ENCODE measurements at regions not wholly inside any gene's neighbourhood (a gene's known extent, or its start where the extent isn't known, plus 50 kb on each side); places are given as distances from the start of the nearest gene placed in this dataset.

GRCh38 chr4:81375745-81376144 is 96.0 kb downstream of the RASGEF1B start:
- H3K27ac Mint-ChIP-seq: no peak overlapping the region
- H3K4me3 Mint-ChIP-seq: no peak overlapping the region
- POLR2A ChIA-PET: no interaction called here
- ATAC-seq (ENCODE audit: low read depth) (no peak), DNase-seq (no peak)
- no peaks in the 10 kb centered on the region for H3K36me3 Mint-ChIP-seq
- H3K9me3 Mint-ChIP-seq: no peaks in the 10 kb centered on the region
- H3K27me3 Mint-ChIP-seq: peaks cover 21% of the 10 kb centered on the region
- no peaks in the 10 kb centered on the region for H3K4me1 Mint-ChIP-seq

- H3K4me1 Mint-ChIP-seq: no peaks in the 10 kb centered on the region
- peaks cover 2% of the 10 kb centered on the region for H3K9me3 Mint-ChIP-seq
- H3K27me3 Mint-ChIP-seq: peaks cover 21% of the 10 kb centered on the region
- H3K36me3 Mint-ChIP-seq: no peaks in the 10 kb centered on the region
- POLR2A ChIA-PET: no interaction called here
- H3K4me3 Mint-ChIP-seq: no peak overlapping the region
- H3K27ac Mint-ChIP-seq: no peak overlapping the region
- ATAC-seq (ENCODE audit: low read depth) (no peak), DNase-seq (no peak)
These were observed 101.8 kb downstream of the RASGEF1B start for GRCh38 chr4:81369886-81370285.

GRCh38 chr4:81366779-81367178 is 104.9 kb downstream of the RASGEF1B start:
- Mint-ChIP-seq H3K4me3 (no peak overlapping the region), H3K9me3 (peaks cover 2% of the 10 kb centered on the region), H3K4me1 (no peaks in the 10 kb centered on the region), H3K27me3 (peaks cover 20% of the 10 kb centered on the region), H3K27ac (no peak overlapping the region), H3K36me3 (no peaks in the 10 kb centered on the region)
- POLR2A ChIA-PET: no interaction called here
- ATAC-seq (ENCODE audit: low read depth): no peak
- DNase-seq: no peak

GRCh38 chr4:81360737-81361136 is 111.0 kb downstream of the RASGEF1B start:
- Mint-ChIP-seq H3K36me3 (no peaks in the 10 kb centered on the region), H3K9me3 (peaks cover 1% of the 10 kb centered on the region), H3K4me3 (no peak overlapping the region), H3K4me1 (no peaks in the 10 kb centered on the region), H3K27ac (no peak overlapping the region), H3K27me3 (peaks cover 16% of the 10 kb centered on the region)
- POLR2A ChIA-PET: no interaction called here
- no peak for ATAC-seq (ENCODE audit: low read depth)
- DNase-seq: no peak

- H3K4me1 Mint-ChIP-seq: no peaks in the 10 kb centered on the region
- no peak overlapping the region for H3K4me3 Mint-ChIP-seq
- H3K9me3 Mint-ChIP-seq: peaks cover 1% of the 10 kb centered on the region
- no peak for ATAC-seq (ENCODE audit: low read depth)
- no peak overlapping the region for H3K27ac Mint-ChIP-seq
- no peak for DNase-seq
- POLR2A ChIA-PET: no interaction called here
- peaks cover 15% of the 10 kb centered on the region for H3K27me3 Mint-ChIP-seq
- H3K36me3 Mint-ChIP-seq: no peaks in the 10 kb centered on the region
These were observed 112.5 kb downstream of the RASGEF1B start for GRCh38 chr4:81359207-81359606.

- Mint-ChIP-seq H3K36me3 (no peaks in the 10 kb centered on the region), H3K27ac (no peak overlapping the region), H3K4me1 (no peaks in the 10 kb centered on the region), H3K27me3 (peaks cover 17% of the 10 kb centered on the region), H3K9me3 (peaks cover 1% of the 10 kb centered on the region), H3K4me3 (no peak overlapping the region)
- POLR2A ChIA-PET: no interaction called here
- no peak for ATAC-seq (ENCODE audit: low read depth)
- DNase-seq: no peak
These were observed 113.6 kb downstream of the RASGEF1B start for GRCh38 chr4:81358154-81358553.

GRCh38 chr4:81356621-81357020 is 115.1 kb downstream of the RASGEF1B start:
- Mint-ChIP-seq H3K36me3 (no peaks in the 10 kb centered on the region), H3K9me3 (peaks cover 1% of the 10 kb centered on the region), H3K27me3 (peaks cover 17% of the 10 kb centered on the region), H3K27ac (no peak overlapping the region), H3K4me3 (no peak overlapping the region), H3K4me1 (no peaks in the 10 kb centered on the region)
- no peak for DNase-seq
- ATAC-seq (ENCODE audit: low read depth): no peak
- POLR2A ChIA-PET: no interaction called here

GRCh38 chr4:81355136-81355535 is 116.6 kb downstream of the RASGEF1B start:
- Mint-ChIP-seq H3K4me3 (no peak overlapping the region), H3K4me1 (no peaks in the 10 kb centered on the region), H3K36me3 (no peaks in the 10 kb centered on the region), H3K9me3 (peaks cover 1% of the 10 kb centered on the region), H3K27me3 (peaks cover 16% of the 10 kb centered on the region), H3K27ac (no peak overlapping the region)
- POLR2A ChIA-PET: no interaction called here
- no peak for DNase-seq
- no peak for ATAC-seq (ENCODE audit: low read depth)

GRCh38 chr4:81353861-81354260 is 117.8 kb downstream of the RASGEF1B start:
- no peaks in the 10 kb centered on the region for H3K4me1 Mint-ChIP-seq
- H3K27ac Mint-ChIP-seq: no peak overlapping the region
- H3K9me3 Mint-ChIP-seq: peaks cover 1% of the 10 kb centered on the region
- ATAC-seq (ENCODE audit: low read depth) (no peak), DNase-seq (no peak)
- POLR2A ChIA-PET: no interaction called here
- peaks cover 14% of the 10 kb centered on the region for H3K27me3 Mint-ChIP-seq
- H3K36me3 Mint-ChIP-seq: no peaks in the 10 kb centered on the region
- no peak overlapping the region for H3K4me3 Mint-ChIP-seq

GRCh38 chr4:81352446-81352835 is 119.3 kb downstream of the RASGEF1B start:
- Mint-ChIP-seq H3K9me3 (peaks cover 1% of the 10 kb centered on the region), H3K27ac (no peak overlapping the region), H3K27me3 (peaks cover 14% of the 10 kb centered on the region), H3K36me3 (no peaks in the 10 kb centered on the region), H3K4me1 (no peaks in the 10 kb centered on the region), H3K4me3 (no peak overlapping the region)
- POLR2A ChIA-PET: no interaction called here
- DNase-seq (no peak), ATAC-seq (ENCODE audit: low read depth) (no peak)

GRCh38 chr4:81351654-81352445 is 119.9 kb downstream of the RASGEF1B start:
- H3K4me1 Mint-ChIP-seq: no peaks in the 10 kb centered on the region
- no peak overlapping the region for H3K4me3 Mint-ChIP-seq
- POLR2A ChIA-PET: no interaction called here
- ATAC-seq (ENCODE audit: low read depth): peak; percentile 65
- no peak overlapping the region for H3K27ac Mint-ChIP-seq
- H3K27me3 Mint-ChIP-seq: peaks cover 14% of the 10 kb centered on the region
- H3K36me3 Mint-ChIP-seq: no peaks in the 10 kb centered on the region
- H3K9me3 Mint-ChIP-seq: no peaks in the 10 kb centered on the region
- peak; percentile 58 for DNase-seq

- DNase-seq: no peak
- Mint-ChIP-seq H3K36me3 (no peaks in the 10 kb centered on the region), H3K9me3 (no peaks in the 10 kb centered on the region), H3K27me3 (peaks cover 12% of the 10 kb centered on the region), H3K4me3 (no peak overlapping the region), H3K27ac (no peak overlapping the region), H3K4me1 (no peaks in the 10 kb centered on the region)
- ATAC-seq (ENCODE audit: low read depth): no peak
- POLR2A ChIA-PET: no interaction called here
These were observed 121.7 kb downstream of the RASGEF1B start for GRCh38 chr4:81350040-81350439.

- peaks cover 12% of the 10 kb centered on the region for H3K27me3 Mint-ChIP-seq
- POLR2A ChIA-PET: no interaction called here
- no peaks in the 10 kb centered on the region for H3K36me3 Mint-ChIP-seq
- H3K4me1 Mint-ChIP-seq: no peaks in the 10 kb centered on the region
- H3K4me3 Mint-ChIP-seq: no peak overlapping the region
- DNase-seq (no peak), ATAC-seq (ENCODE audit: low read depth) (no peak)
- no peak overlapping the region for H3K27ac Mint-ChIP-seq
- no peaks in the 10 kb centered on the region for H3K9me3 Mint-ChIP-seq
These were observed 123.0 kb downstream of the RASGEF1B start for GRCh38 chr4:81348778-81349094.

- no peak overlapping the region for H3K27ac Mint-ChIP-seq
- no peak for DNase-seq
- POLR2A ChIA-PET: no interaction called here
- H3K27me3 Mint-ChIP-seq: peaks cover 10% of the 10 kb centered on the region
- no peaks in the 10 kb centered on the region for H3K4me1 Mint-ChIP-seq
- no peaks in the 10 kb centered on the region for H3K9me3 Mint-ChIP-seq
- no peaks in the 10 kb centered on the region for H3K36me3 Mint-ChIP-seq
- no peak overlapping the region for H3K4me3 Mint-ChIP-seq
- ATAC-seq (ENCODE audit: low read depth): no peak
These were observed 123.5 kb downstream of the RASGEF1B start for GRCh38 chr4:81348086-81348777.
